ENCODE measurements at regions not wholly inside any gene's neighbourhood (a gene's known extent, or its start where the extent isn't known, plus 50 kb on each side); places are given as distances from the start of the nearest gene placed in this dataset.

- no peak overlapping the region for H3K27ac ChIP-seq (ENCODE audit: low read depth, low read length)
- H3K4me3 ChIP-seq (ENCODE audit: low read depth, low read length) = no peak overlapping the region
- H3K4me1 ChIP-seq (ENCODE audit: control insufficient read depth, insufficient read depth, low read length) = no peaks in the 10 kb centered on the region
- no peaks in the 10 kb centered on the region for H3K36me3 ChIP-seq (ENCODE audit: control insufficient read depth, insufficient read depth, low read length)
- H3K9me3 ChIP-seq (ENCODE audit: control insufficient read depth, insufficient read depth, low read length) = no peaks in the 10 kb centered on the region
- H3K9ac ChIP-seq (ENCODE audit: low read depth, low read length) = no peak overlapping the region
- H3K27me3 ChIP-seq (ENCODE audit: control insufficient read depth, insufficient read depth, low read length) = no peaks in the 10 kb centered on the region
Observed at GRCh38 chr11:112744041-112744440, 217.2 kb upstream of the NCAM1 start.

GRCh38 chr11:112745973-112746372 is 215.2 kb upstream of the NCAM1 start:
- Histone ChIP-seq H3K27me3 (ENCODE audit: control insufficient read depth, insufficient read depth, low read length) (no peaks in the 10 kb centered on the region), H3K9ac (ENCODE audit: low read depth, low read length) (no peak overlapping the region), H3K27ac (ENCODE audit: low read depth, low read length) (no peak overlapping the region), H3K36me3 (ENCODE audit: control insufficient read depth, insufficient read depth, low read length) (no peaks in the 10 kb centered on the region), H3K4me3 (ENCODE audit: low read depth, low read length) (no peak overlapping the region), H3K9me3 (ENCODE audit: control insufficient read depth, insufficient read depth, low read length) (no peaks in the 10 kb centered on the region), H3K4me1 (ENCODE audit: control insufficient read depth, insufficient read depth, low read length) (no peaks in the 10 kb centered on the region)

- H3K9me3 ChIP-seq (ENCODE audit: control insufficient read depth, insufficient read depth, low read length) = no peaks in the 10 kb centered on the region
- H3K4me1 ChIP-seq (ENCODE audit: control insufficient read depth, insufficient read depth, low read length) = no peaks in the 10 kb centered on the region
- H3K4me3 ChIP-seq (ENCODE audit: low read depth, low read length) = no peak overlapping the region
- no peak overlapping the region for H3K27ac ChIP-seq (ENCODE audit: low read depth, low read length)
- no peak overlapping the region for H3K9ac ChIP-seq (ENCODE audit: low read depth, low read length)
- H3K27me3 ChIP-seq (ENCODE audit: control insufficient read depth, insufficient read depth, low read length) = no peaks in the 10 kb centered on the region
- H3K36me3 ChIP-seq (ENCODE audit: control insufficient read depth, insufficient read depth, low read length) = no peaks in the 10 kb centered on the region
Observed at GRCh38 chr11:112748252-112748651, 213.0 kb upstream of the NCAM1 start.

GRCh38 chr11:112748713-112749543 is 212.3 kb upstream of the NCAM1 start:
- no peaks in the 10 kb centered on the region for H3K9me3 ChIP-seq (ENCODE audit: control insufficient read depth, insufficient read depth, low read length)
- no peaks in the 10 kb centered on the region for H3K36me3 ChIP-seq (ENCODE audit: control insufficient read depth, insufficient read depth, low read length)
- no peak overlapping the region for H3K9ac ChIP-seq (ENCODE audit: low read depth, low read length)
- H3K4me3 ChIP-seq (ENCODE audit: low read depth, low read length) = no peak overlapping the region
- H3K27ac ChIP-seq (ENCODE audit: low read depth, low read length) = no peak overlapping the region
- no peaks in the 10 kb centered on the region for H3K27me3 ChIP-seq (ENCODE audit: control insufficient read depth, insufficient read depth, low read length)
- H3K4me1 ChIP-seq (ENCODE audit: control insufficient read depth, insufficient read depth, low read length) = no peaks in the 10 kb centered on the region

GRCh38 chr11:112751329-112751728 is 209.9 kb upstream of the NCAM1 start:
- Histone ChIP-seq H3K4me1 (ENCODE audit: control insufficient read depth, insufficient read depth, low read length) (no peaks in the 10 kb centered on the region), H3K9me3 (ENCODE audit: control insufficient read depth, insufficient read depth, low read length) (no peaks in the 10 kb centered on the region), H3K27ac (ENCODE audit: low read depth, low read length) (no peak overlapping the region), H3K36me3 (ENCODE audit: control insufficient read depth, insufficient read depth, low read length) (no peaks in the 10 kb centered on the region), H3K27me3 (ENCODE audit: control insufficient read depth, insufficient read depth, low read length) (no peaks in the 10 kb centered on the region), H3K4me3 (ENCODE audit: low read depth, low read length) (no peak overlapping the region), H3K9ac (ENCODE audit: low read depth, low read length) (no peak overlapping the region)

- Histone ChIP-seq H3K4me3 (ENCODE audit: low read depth, low read length) (no peak overlapping the region), H3K27ac (ENCODE audit: low read depth, low read length) (no peak overlapping the region)
Observed at GRCh38 chr11:112751772-112752171, 209.4 kb upstream of the NCAM1 start.

GRCh38 chr11:112752563-112752962 is 208.7 kb upstream of the NCAM1 start:
- H3K9ac ChIP-seq (ENCODE audit: low read depth, low read length) = no peak overlapping the region
- no peaks in the 10 kb centered on the region for H3K4me1 ChIP-seq (ENCODE audit: control insufficient read depth, insufficient read depth, low read length)
- H3K27me3 ChIP-seq (ENCODE audit: control insufficient read depth, insufficient read depth, low read length) = no peaks in the 10 kb centered on the region
- no peaks in the 10 kb centered on the region for H3K36me3 ChIP-seq (ENCODE audit: control insufficient read depth, insufficient read depth, low read length)
- no peak overlapping the region for H3K27ac ChIP-seq (ENCODE audit: low read depth, low read length)
- H3K9me3 ChIP-seq (ENCODE audit: control insufficient read depth, insufficient read depth, low read length) = no peaks in the 10 kb centered on the region
- H3K4me3 ChIP-seq (ENCODE audit: low read depth, low read length) = no peak overlapping the region

More at GRCh38 chr11:112751772-112752171, 209.4 kb upstream of the NCAM1 start:
- Histone ChIP-seq H3K4me1 (ENCODE audit: control insufficient read depth, insufficient read depth, low read length) (no peaks in the 10 kb centered on the region), H3K9ac (ENCODE audit: low read depth, low read length) (no peak overlapping the region), H3K36me3 (ENCODE audit: control insufficient read depth, insufficient read depth, low read length) (no peaks in the 10 kb centered on the region), H3K27me3 (ENCODE audit: control insufficient read depth, insufficient read depth, low read length) (no peaks in the 10 kb centered on the region), H3K9me3 (ENCODE audit: control insufficient read depth, insufficient read depth, low read length) (no peaks in the 10 kb centered on the region)

- H3K27ac ChIP-seq (ENCODE audit: low read depth, low read length) = no peak overlapping the region
- no peak overlapping the region for H3K4me3 ChIP-seq (ENCODE audit: low read depth, low read length)
- H3K27me3 ChIP-seq (ENCODE audit: control insufficient read depth, insufficient read depth, low read length) = no peaks in the 10 kb centered on the region
- no peaks in the 10 kb centered on the region for H3K9me3 ChIP-seq (ENCODE audit: control insufficient read depth, insufficient read depth, low read length)
- no peaks in the 10 kb centered on the region for H3K4me1 ChIP-seq (ENCODE audit: control insufficient read depth, insufficient read depth, low read length)
- no peaks in the 10 kb centered on the region for H3K36me3 ChIP-seq (ENCODE audit: control insufficient read depth, insufficient read depth, low read length)
- no peak overlapping the region for H3K9ac ChIP-seq (ENCODE audit: low read depth, low read length)
Observed at GRCh38 chr11:112753706-112754105, 207.5 kb upstream of the NCAM1 start.

GRCh38 chr11:112759418-112759817 is 201.8 kb upstream of the NCAM1 start:
- Histone ChIP-seq H3K4me3 (ENCODE audit: low read depth, low read length) (no peak overlapping the region), H3K9ac (ENCODE audit: low read depth, low read length) (no peak overlapping the region), H3K27me3 (ENCODE audit: control insufficient read depth, insufficient read depth, low read length) (no peaks in the 10 kb centered on the region), H3K9me3 (ENCODE audit: control insufficient read depth, insufficient read depth, low read length) (no peaks in the 10 kb centered on the region), H3K27ac (ENCODE audit: low read depth, low read length) (no peak overlapping the region), H3K36me3 (ENCODE audit: control insufficient read depth, insufficient read depth, low read length) (no peaks in the 10 kb centered on the region), H3K4me1 (ENCODE audit: control insufficient read depth, insufficient read depth, low read length) (no peaks in the 10 kb centered on the region)

- H3K9me3 ChIP-seq (ENCODE audit: control insufficient read depth, insufficient read depth, low read length) = no peaks in the 10 kb centered on the region
- no peaks in the 10 kb centered on the region for H3K27me3 ChIP-seq (ENCODE audit: control insufficient read depth, insufficient read depth, low read length)
- H3K27ac ChIP-seq (ENCODE audit: low read depth, low read length) = no peak overlapping the region
- H3K4me3 ChIP-seq (ENCODE audit: low read depth, low read length) = no peak overlapping the region
- no peaks in the 10 kb centered on the region for H3K36me3 ChIP-seq (ENCODE audit: control insufficient read depth, insufficient read depth, low read length)
- H3K9ac ChIP-seq (ENCODE audit: low read depth, low read length) = no peak overlapping the region
- H3K4me1 ChIP-seq (ENCODE audit: control insufficient read depth, insufficient read depth, low read length) = no peaks in the 10 kb centered on the region
Observed at GRCh38 chr11:112760396-112761059, 200.7 kb upstream of the NCAM1 start.

- Histone ChIP-seq H3K9me3 (ENCODE audit: control insufficient read depth, insufficient read depth, low read length) (no peaks in the 10 kb centered on the region), H3K36me3 (ENCODE audit: control insufficient read depth, insufficient read depth, low read length) (no peaks in the 10 kb centered on the region), H3K4me1 (ENCODE audit: control insufficient read depth, insufficient read depth, low read length) (no peaks in the 10 kb centered on the region), H3K4me3 (ENCODE audit: low read depth, low read length) (no peak overlapping the region), H3K9ac (ENCODE audit: low read depth, low read length) (no peak overlapping the region), H3K27ac (ENCODE audit: low read depth, low read length) (no peak overlapping the region), H3K27me3 (ENCODE audit: control insufficient read depth, insufficient read depth, low read length) (no peaks in the 10 kb centered on the region)
Observed at GRCh38 chr11:112761911-112762706, 199.1 kb upstream of the NCAM1 start.
